ENCODE measurements at regions not wholly inside any gene's neighbourhood (a gene's known extent, or its start where the extent isn't known, plus 50 kb on each side); places are given as distances from the start of the nearest gene placed in this dataset.

GRCh38 chr1:30045304-30046090 lies 677.9 kb downstream of the MATN1 start:
- Mint-ChIP-seq H3K27me3 (ENCODE audit: low read depth) (peaks cover 11% of the 10 kb centered on the region), H3K27ac (ENCODE audit: unreplicated experiment) (no peak overlapping the region), H3K4me3 (ENCODE audit: unreplicated experiment) (no peak overlapping the region), H3K36me3 (ENCODE audit: low read depth) (no peaks in the 10 kb centered on the region), H3K4me1 (ENCODE audit: low read depth) (no peaks in the 10 kb centered on the region), H3K9me3 (ENCODE audit: low read depth) (no peaks in the 10 kb centered on the region)
- TF ChIP-seq, protein P1, sequence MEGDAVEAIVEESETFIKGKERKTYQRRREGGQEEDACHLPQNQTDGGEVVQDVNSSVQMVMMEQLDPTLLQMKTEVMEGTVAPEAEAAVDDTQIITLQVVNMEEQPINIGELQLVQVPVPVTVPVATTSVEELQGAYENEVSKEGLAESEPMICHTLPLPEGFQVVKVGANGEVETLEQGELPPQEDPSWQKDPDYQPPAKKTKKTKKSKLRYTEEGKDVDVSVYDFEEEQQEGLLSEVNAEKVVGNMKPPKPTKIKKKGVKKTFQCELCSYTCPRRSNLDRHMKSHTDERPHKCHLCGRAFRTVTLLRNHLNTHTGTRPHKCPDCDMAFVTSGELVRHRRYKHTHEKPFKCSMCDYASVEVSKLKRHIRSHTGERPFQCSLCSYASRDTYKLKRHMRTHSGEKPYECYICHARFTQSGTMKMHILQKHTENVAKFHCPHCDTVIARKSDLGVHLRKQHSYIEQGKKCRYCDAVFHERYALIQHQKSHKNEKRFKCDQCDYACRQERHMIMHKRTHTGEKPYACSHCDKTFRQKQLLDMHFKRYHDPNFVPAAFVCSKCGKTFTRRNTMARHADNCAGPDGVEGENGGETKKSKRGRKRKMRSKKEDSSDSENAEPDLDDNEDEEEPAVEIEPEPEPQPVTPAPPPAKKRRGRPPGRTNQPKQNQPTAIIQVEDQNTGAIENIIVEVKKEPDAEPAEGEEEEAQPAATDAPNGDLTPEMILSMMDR (IDR thresholded peaks at IDR 0.05) = no peak
- DNase-seq (ENCODE audit: low spot score) = no peak

DNA sequence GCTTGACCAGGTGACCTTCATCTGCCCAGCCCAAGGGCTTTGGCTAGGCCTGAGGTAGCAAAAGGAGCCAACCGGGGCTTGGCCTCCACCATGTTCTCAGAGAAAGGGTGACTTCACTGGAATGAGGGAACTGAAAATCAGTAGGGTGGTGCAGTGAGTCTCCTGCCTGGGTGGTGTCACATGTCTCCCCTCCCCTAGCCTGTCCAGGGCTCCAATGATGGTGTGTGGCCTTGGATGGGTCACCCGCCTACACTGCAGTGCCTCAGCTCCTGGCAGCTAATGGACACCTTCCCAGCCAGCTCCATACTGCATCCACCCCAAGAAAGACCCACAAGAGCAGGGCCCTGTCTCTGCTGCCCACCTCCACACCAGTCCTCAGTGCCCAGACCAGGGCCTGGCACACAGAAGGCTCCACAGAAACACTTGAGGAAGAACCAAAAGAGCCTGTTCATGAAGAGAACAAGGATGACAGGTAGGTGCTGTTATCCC lies 678.7 kb downstream of the MATN1 start:
- no peaks in the 10 kb centered on the region for H3K4me1 Mint-ChIP-seq (ENCODE audit: low read depth)
- H3K27me3 Mint-ChIP-seq (ENCODE audit: low read depth) = peaks cover 5% of the 10 kb centered on the region
- H3K4me3 Mint-ChIP-seq (ENCODE audit: unreplicated experiment) = no peak overlapping the region
- TF ChIP-seq, protein P1 (IDR thresholded peaks at IDR 0.05) = no peak
- no peaks in the 10 kb centered on the region for H3K36me3 Mint-ChIP-seq (ENCODE audit: low read depth)
- no peak for DNase-seq (ENCODE audit: low spot score)
- H3K9me3 Mint-ChIP-seq (ENCODE audit: low read depth) = no peaks in the 10 kb centered on the region
- no peak overlapping the region for H3K27ac Mint-ChIP-seq (ENCODE audit: unreplicated experiment)

- TF ChIP-seq, protein P1 (IDR thresholded peaks at IDR 0.05) = no peak
- no peaks in the 10 kb centered on the region for H3K4me1 Mint-ChIP-seq (ENCODE audit: low read depth)
- H3K27ac Mint-ChIP-seq (ENCODE audit: unreplicated experiment) = no peak overlapping the region
- no peak for DNase-seq (ENCODE audit: low spot score)
- H3K4me3 Mint-ChIP-seq (ENCODE audit: unreplicated experiment) = no peak overlapping the region
- peaks cover 1% of the 10 kb centered on the region for H3K27me3 Mint-ChIP-seq (ENCODE audit: low read depth)
- H3K9me3 Mint-ChIP-seq (ENCODE audit: low read depth) = no peaks in the 10 kb centered on the region
- no peaks in the 10 kb centered on the region for H3K36me3 Mint-ChIP-seq (ENCODE audit: low read depth)
Observed at GRCh38 chr1:30043731-30044408, 679.5 kb downstream of the MATN1 start.

GRCh38 chr1:30043256-30043655 lies 680.1 kb downstream of the MATN1 start:
- H3K27me3 Mint-ChIP-seq (ENCODE audit: low read depth) = no peaks in the 10 kb centered on the region
- H3K9me3 Mint-ChIP-seq (ENCODE audit: low read depth) = no peaks in the 10 kb centered on the region
- no peak overlapping the region for H3K27ac Mint-ChIP-seq (ENCODE audit: unreplicated experiment)
- TF ChIP-seq, protein P1 (IDR thresholded peaks at IDR 0.05) = no peak
- DNase-seq (ENCODE audit: low spot score) = no peak
- H3K4me3 Mint-ChIP-seq (ENCODE audit: unreplicated experiment) = no peak overlapping the region
- H3K36me3 Mint-ChIP-seq (ENCODE audit: low read depth) = no peaks in the 10 kb centered on the region
- no peaks in the 10 kb centered on the region for H3K4me1 Mint-ChIP-seq (ENCODE audit: low read depth)

- Mint-ChIP-seq H3K27ac (ENCODE audit: unreplicated experiment) (no peak overlapping the region), H3K36me3 (ENCODE audit: low read depth) (no peaks in the 10 kb centered on the region), H3K4me1 (ENCODE audit: low read depth) (no peaks in the 10 kb centered on the region), H3K9me3 (ENCODE audit: low read depth) (no peaks in the 10 kb centered on the region), H3K27me3 (ENCODE audit: low read depth) (no peaks in the 10 kb centered on the region), H3K4me3 (ENCODE audit: unreplicated experiment) (no peak overlapping the region)
- TF ChIP-seq, protein P1 (IDR thresholded peaks at IDR 0.05) = no peak
- DNase-seq (ENCODE audit: low spot score) = no peak
Observed at GRCh38 chr1:30042438-30043147, 680.8 kb downstream of the MATN1 start.
